HG03521 (cell line): ENCODE measurements at regions not wholly inside any gene's neighbourhood (a gene's known extent, or its start where the extent isn't known, plus 50 kb on each side); places are given as distances from the start of the nearest gene placed in this dataset.
A peak's percentile ranks its signal among the peaks of the same experiment; 100 is the strongest.

Source experiments
- ATAC-seq: cut with Tn5 transposase; IDR thresholded peaks from one replicate; pipeline ENCODE4 v1.9.1; 2021; ENCODE audit warnings: mild to moderate bottlenecking, moderate library complexity; ENCODE audit not compliant: unreplicated experiment

GRCh38 chr12:90333939-90334338 lies 621.0 kb downstream of the CCER1 start:
- ATAC-seq = no peak

- no peak for ATAC-seq
Observed at GRCh38 chr12:90333424-90333823, 621.6 kb downstream of the CCER1 start.

GRCh38 chr12:90331821-90332220 lies 623.2 kb downstream of the CCER1 start:
- no peak for ATAC-seq

- ATAC-seq = no peak
Observed at GRCh38 chr12:90331262-90331661, 622.6 kb upstream of the ATP2B1 start.

GRCh38 chr12:90327793-90328743 lies 619.4 kb upstream of the ATP2B1 start:
- no peak for ATAC-seq

- no peak for ATAC-seq
Observed at GRCh38 chr12:90323217-90323616, 614.6 kb upstream of the ATP2B1 start.

- no peak for ATAC-seq
Observed at GRCh38 chr12:90322006-90322405, 613.4 kb upstream of the ATP2B1 start.

GRCh38 chr12:90321369-90321768 lies 612.7 kb upstream of the ATP2B1 start:
- no peak for ATAC-seq

GRCh38 chr12:90311561-90311960 lies 602.9 kb upstream of the ATP2B1 start:
- no peak for ATAC-seq

GRCh38 chr12:90305379-90305778 lies 596.7 kb upstream of the ATP2B1 start:
- ATAC-seq = no peak

- no peak for ATAC-seq
Observed at GRCh38 chr12:90304231-90304630, 595.6 kb upstream of the ATP2B1 start.

GRCh38 chr12:90303771-90304170 lies 595.1 kb upstream of the ATP2B1 start:
- no peak for ATAC-seq

- ATAC-seq = no peak
Observed at GRCh38 chr12:90301561-90302133, 593.0 kb upstream of the ATP2B1 start.

GRCh38 chr12:90301095-90301494 lies 592.5 kb upstream of the ATP2B1 start:
- ATAC-seq = no peak

- no peak for ATAC-seq
Observed at GRCh38 chr12:90299666-90300065, 591.0 kb upstream of the ATP2B1 start.

GRCh38 chr12:90299121-90299520 lies 590.5 kb upstream of the ATP2B1 start:
- peak; percentile 79 for ATAC-seq

- no peak for ATAC-seq
Observed at GRCh38 chr12:90298289-90298948, 589.8 kb upstream of the ATP2B1 start.

GRCh38 chr12:90295858-90296257 lies 587.2 kb upstream of the ATP2B1 start:
- ATAC-seq = no peak

- ATAC-seq = no peak
Observed at GRCh38 chr12:90292183-90292582, 583.5 kb upstream of the ATP2B1 start.

GRCh38 chr12:90290980-90291975 lies 582.6 kb upstream of the ATP2B1 start:
- ATAC-seq = no peak

GRCh38 chr12:90287585-90287984 lies 578.9 kb upstream of the ATP2B1 start:
- ATAC-seq = no peak
